ENCODE measurements at regions not wholly inside any gene's neighbourhood (a gene's known extent, or its start where the extent isn't known, plus 50 kb on each side); places are given as distances from the start of the nearest gene placed in this dataset.

DNA sequence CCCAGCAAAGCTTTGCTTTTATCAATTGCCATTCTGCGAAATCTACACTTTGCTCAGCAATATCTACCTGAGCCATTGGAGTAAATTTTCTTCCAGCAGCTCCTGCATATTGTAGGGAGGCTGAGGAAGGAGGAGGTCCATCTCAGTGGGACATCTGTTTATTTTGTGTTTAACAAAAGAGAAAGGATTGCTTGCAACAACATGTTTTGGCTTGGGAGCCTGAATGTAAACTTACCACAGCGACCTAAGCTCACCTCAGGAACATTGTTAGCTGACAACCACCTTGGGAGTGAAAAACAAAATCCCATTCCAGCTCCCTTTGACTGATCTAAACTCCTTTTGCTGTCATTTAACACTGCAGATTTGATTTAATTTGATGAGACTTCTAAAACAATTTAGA is 356.1 kb downstream of the SS18 start:
- Histone ChIP-seq H3K4me3 (no peak overlapping the region), H3K27ac (no peak overlapping the region), H3K27me3 (no peaks in the 10 kb centered on the region), H3K9me3 (no peaks in the 10 kb centered on the region), H3K4me1 (no peaks in the 10 kb centered on the region), H3K36me3 (no peaks in the 10 kb centered on the region)
- no peak for TF ChIP-seq CTCF (IDR thresholded peaks at IDR 0.05)
- intact Hi-C loops (cut with DNase I), result no loop called here
- DNase-seq, result no peak
- ATAC-seq, result no peak

DNA sequence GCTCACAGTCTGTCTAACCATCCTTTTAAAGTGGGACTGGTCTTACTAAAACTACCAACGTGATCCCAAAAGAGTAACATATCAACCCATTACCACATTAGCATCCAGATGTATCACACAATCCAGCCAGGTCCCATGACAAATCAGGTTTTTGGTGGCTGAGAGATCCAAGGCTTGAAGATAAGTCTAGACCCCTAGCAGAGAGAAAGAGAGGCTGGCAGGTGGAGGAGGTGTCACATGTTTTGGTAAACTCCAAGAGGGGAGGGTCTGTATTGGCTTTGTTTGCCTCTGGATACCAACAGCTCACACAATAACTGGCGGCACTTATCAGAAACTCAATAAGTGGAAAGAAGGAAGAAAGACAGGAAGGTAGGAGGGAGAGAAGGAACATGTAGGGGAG is 357.6 kb downstream of the SS18 start:
- intact Hi-C loops (cut with DNase I), result no loop called here
- H3K27me3 ChIP-seq, result no peaks in the 10 kb centered on the region
- H3K27ac ChIP-seq, result no peak overlapping the region
- no peak overlapping the region for H3K4me3 ChIP-seq
- H3K9me3 ChIP-seq, result no peaks in the 10 kb centered on the region
- H3K4me1 ChIP-seq, result no peaks in the 10 kb centered on the region
- no peaks in the 10 kb centered on the region for H3K36me3 ChIP-seq
- TF ChIP-seq CTCF (IDR thresholded peaks at IDR 0.05), result no peak
- DNase-seq (no peak), ATAC-seq (no peak)

GRCh38 chr18:25729072-25729471 is 361.3 kb downstream of the SS18 start:
- no peaks in the 10 kb centered on the region for H3K27me3 ChIP-seq
- no peaks in the 10 kb centered on the region for H3K4me1 ChIP-seq
- H3K9me3 ChIP-seq, result no peaks in the 10 kb centered on the region
- H3K4me3 ChIP-seq, result no peak overlapping the region
- no peaks in the 10 kb centered on the region for H3K36me3 ChIP-seq
- no peak for TF ChIP-seq CTCF (IDR thresholded peaks at IDR 0.05)
- H3K27ac ChIP-seq, result no peak overlapping the region
- intact Hi-C loops (cut with DNase I), result no loop called here
- DNase-seq (no peak), ATAC-seq (no peak)

GRCh38 chr18:25727281-25727985 is 363.0 kb downstream of the SS18 start:
- intact Hi-C loops (cut with DNase I), result no loop called here
- H3K4me3 ChIP-seq, result no peak overlapping the region
- TF ChIP-seq CTCF (IDR thresholded peaks at IDR 0.05), result no peak

DNA sequence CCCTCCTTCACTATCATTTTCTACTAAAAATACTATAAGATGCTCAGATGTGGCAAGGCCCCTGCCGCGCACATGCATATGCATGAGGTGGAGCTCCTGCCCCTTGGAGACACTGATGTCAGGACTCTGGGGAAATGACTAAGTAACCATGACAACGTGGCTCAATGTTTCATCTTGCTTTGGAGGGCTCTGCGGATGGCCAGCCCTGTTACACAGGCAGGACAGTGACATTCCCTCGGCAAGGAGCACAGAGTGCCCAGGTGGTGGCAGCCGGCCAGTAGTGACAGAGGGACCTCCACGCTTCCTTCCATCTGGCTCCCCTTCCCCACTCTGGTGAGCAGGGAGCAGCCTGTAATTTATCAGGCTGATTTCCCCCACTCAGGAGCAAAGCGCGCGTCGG is 364.1 kb downstream of the SS18 start:
- no peak overlapping the region for H3K4me3 ChIP-seq
- TF ChIP-seq CTCF (IDR thresholded peaks at IDR 0.05), result no peak
- H3K9me3 ChIP-seq, result no peaks in the 10 kb centered on the region
- no peaks in the 10 kb centered on the region for H3K27me3 ChIP-seq
- H3K27ac ChIP-seq, result no peak overlapping the region
- no peaks in the 10 kb centered on the region for H3K4me1 ChIP-seq
- no peak for ATAC-seq
- H3K36me3 ChIP-seq, result no peaks in the 10 kb centered on the region
- intact Hi-C loops (cut with DNase I), result no loop called here
- no peak for DNase-seq

More at GRCh38 chr18:25727281-25727985, 363.0 kb downstream of the SS18 start:
- Histone ChIP-seq H3K9me3 (no peaks in the 10 kb centered on the region), H3K27me3 (no peaks in the 10 kb centered on the region), H3K4me1 (no peaks in the 10 kb centered on the region), H3K36me3 (no peaks in the 10 kb centered on the region), H3K27ac (no peak overlapping the region)
- no peak for ATAC-seq
- DNase-seq, result no peak

GRCh38 chr18:25725501-25725900 is 364.9 kb downstream of the SS18 start:
- H3K27me3 ChIP-seq, result no peaks in the 10 kb centered on the region
- no peak for TF ChIP-seq CTCF (IDR thresholded peaks at IDR 0.05)

More at GRCh38 chr18:25725501-25725900, 364.9 kb downstream of the SS18 start:
- intact Hi-C loops (cut with DNase I), result no loop called here
- no peak for DNase-seq
- Histone ChIP-seq H3K4me3 (no peak overlapping the region), H3K27ac (no peak overlapping the region), H3K36me3 (no peaks in the 10 kb centered on the region), H3K9me3 (no peaks in the 10 kb centered on the region), H3K4me1 (no peaks in the 10 kb centered on the region)
- ATAC-seq, result no peak

Measured in upper lobe of right lung (tissue), 1 donor.